GM18498 (cell line): ENCODE measurements at regions not wholly inside any gene's neighbourhood (a gene's known extent, or its start where the extent isn't known, plus 50 kb on each side); places are given as distances from the start of the nearest gene placed in this dataset.
A peak's percentile ranks its signal among the peaks of the same experiment; 100 is the strongest.

Source experiments
- ATAC-seq: cut with Tn5 transposase; IDR thresholded peaks from one replicate; pipeline ENCODE4 v1.9.1; 2021; ENCODE audit warnings: mild to moderate bottlenecking, moderate library complexity; ENCODE audit not compliant: unreplicated experiment

- ATAC-seq: no peak
Measured at GRCh38 chr18:55121397-55122170, 162.3 kb upstream of the CCDC68 start.

DNA sequence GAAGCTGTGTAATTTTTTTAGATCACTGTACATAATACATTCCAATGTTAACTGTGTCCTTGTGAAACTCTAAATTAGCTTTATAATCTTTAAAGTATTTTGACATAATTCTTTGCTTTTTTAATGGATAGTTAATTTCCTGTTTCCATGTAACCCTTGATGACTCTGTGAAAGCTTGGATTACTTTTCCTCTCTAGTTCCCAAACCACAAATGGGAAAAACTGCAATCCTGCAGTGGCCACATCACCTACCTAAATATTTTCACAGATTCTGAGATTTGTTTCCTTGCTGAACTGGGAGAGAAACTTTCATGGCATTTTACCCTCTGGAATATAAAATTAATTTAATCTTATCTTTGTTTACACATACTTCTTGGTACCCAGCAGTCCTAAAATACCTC is 161.6 kb upstream of the CCDC68 start:
- no peak for ATAC-seq

- ATAC-seq: no peak
Measured at GRCh38 chr18:55119434-55119833, 160.2 kb upstream of the CCDC68 start.

- no peak for ATAC-seq
Measured at GRCh38 chr18:55119016-55119415, 159.8 kb upstream of the CCDC68 start.

DNA sequence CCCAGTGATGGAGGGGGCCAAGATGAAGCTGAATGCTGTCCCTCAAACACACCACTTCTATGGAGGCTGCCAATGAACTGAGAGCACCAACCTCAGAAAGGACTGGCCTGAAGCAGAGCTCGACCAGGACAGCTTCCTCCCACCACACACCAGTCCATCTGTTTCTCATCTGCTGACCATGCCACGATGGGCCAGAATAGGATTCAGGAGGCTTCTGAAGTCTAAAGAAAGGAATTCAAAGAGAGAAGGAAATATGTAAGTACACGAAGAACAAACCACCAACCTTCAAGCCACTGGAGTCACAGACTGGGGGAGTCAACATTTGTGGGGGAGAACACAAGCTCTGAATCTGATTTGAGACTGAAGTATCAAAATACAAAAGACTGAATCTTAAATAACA is 157.6 kb upstream of the CCDC68 start:
- no peak for ATAC-seq

- no peak for ATAC-seq
Measured at GRCh38 chr18:55115606-55116005, 156.3 kb upstream of the CCDC68 start.

DNA sequence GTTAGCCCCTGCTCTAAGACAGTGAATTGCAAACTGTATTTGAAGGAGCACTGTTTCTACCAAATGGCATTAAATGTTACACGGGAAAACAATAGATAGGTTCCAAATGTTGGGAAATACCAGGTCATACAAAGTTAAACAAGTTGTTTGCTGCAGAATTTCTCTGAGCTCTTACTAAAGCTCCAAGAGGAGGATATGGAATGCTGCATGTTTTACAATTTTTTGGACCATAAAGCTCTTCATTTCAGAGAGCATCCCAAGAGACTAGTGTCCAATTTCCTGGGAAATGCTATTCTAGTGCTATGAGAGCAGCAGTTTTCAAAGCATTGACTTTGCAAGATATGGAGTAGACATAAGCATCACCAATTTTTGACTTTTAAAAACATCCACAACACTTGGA is 155.6 kb upstream of the CCDC68 start:
- no peak for ATAC-seq

DNA sequence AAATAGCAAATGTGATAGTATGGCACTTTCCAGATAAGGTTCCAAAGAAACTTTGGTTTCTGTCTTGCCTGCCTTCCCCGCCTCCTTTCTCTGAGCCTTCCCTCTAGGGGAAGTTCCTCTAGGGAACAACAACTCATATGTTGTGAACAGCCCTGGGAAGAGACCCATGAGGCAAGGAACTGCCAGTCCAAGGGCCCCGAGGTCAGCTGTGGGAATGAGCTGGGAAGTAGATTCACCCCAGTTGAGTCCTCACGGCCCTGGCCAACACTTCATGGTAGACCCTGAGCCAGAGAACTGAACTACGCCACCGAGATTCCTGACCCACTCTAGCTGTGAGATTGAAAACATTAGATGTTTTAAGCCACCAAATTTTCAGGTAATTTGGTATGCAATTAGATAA is 154.5 kb upstream of the CCDC68 start:
- ATAC-seq: no peak

- ATAC-seq: no peak
Measured at GRCh38 chr18:55111271-55111670, 152.0 kb upstream of the CCDC68 start.

- ATAC-seq: no peak
Measured at GRCh38 chr18:55110436-55110835, 151.2 kb upstream of the CCDC68 start.

GRCh38 chr18:55109818-55110414 is 150.7 kb upstream of the CCDC68 start:
- no peak for ATAC-seq

DNA sequence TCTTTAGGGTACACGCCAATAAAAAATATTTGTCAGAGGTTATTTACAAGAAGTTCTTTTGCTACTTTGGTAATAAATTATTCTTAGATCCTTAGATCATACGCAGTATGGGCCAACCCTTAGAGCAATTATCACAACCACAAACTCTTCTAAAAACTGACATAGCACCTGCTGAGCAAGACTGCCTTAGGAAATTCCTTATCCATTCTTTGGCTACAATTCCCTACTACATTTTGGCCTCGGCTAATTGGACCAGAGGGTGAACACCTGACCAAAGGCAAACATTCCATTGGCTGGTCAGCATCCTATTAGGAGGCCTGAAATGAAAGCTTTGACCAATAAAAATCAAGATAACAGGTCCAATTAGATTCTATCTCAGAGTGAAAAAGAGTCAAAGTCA is 147.6 kb upstream of the CCDC68 start:
- ATAC-seq: no peak

- ATAC-seq: no peak
Measured at GRCh38 chr18:55106466-55106865, 147.2 kb upstream of the CCDC68 start.

DNA sequence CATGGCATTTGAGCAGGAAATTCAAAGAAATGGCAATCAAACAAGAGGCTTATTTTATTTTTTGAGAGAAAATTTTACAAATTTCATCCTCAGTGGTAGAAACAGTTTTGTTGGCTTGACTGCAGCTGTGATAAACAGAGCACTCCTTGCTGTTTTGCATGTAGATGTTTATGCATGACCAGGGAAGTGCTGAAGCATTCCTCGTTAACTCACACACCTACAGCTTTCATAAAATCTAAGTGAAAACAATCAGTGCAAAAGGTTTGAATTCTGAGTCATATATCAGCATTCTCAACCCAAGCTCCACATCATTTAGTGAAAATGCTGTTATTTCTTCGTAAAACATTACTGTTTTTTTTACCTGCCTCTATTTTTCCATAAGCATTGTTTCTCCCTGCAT is 146.6 kb upstream of the CCDC68 start:
- ATAC-seq: no peak

GRCh38 chr18:55102958-55103456 is 143.7 kb upstream of the CCDC68 start:
- no peak for ATAC-seq

- no peak for ATAC-seq
Measured at GRCh38 chr18:55102501-55102900, 143.2 kb upstream of the CCDC68 start.

- ATAC-seq: no peak
Measured at GRCh38 chr18:55101458-55101824, 142.2 kb upstream of the CCDC68 start.

DNA sequence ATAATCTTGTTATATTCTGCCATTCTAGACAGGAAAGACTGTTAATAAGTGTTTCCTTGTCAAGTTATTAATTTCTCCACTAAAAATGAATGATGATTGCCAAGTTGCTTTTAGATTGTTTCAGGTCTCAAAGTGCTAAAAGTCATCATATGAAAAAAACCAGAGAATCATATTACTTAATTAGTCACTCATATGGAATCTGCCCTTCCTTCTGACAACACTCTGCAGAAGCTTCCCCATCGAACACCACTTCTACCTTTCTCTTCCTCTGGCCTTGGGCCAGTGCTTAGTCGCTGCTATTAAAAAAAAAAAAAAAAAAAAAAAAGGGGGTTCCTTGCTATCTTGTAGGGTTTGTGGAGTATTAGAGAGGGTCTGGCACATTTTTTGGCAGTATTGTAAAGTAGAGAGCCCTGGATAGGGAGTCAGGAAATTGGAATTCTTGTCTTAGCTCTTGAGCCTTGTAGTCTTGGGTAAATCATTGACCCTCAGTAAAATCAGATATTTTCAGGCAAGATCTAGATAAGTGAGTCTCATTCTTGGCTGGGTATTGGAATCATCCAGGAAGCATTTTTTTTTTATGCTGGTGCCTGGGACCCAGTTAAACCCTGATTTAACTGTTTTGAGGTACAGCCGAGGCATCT is 141.7 kb upstream of the CCDC68 start:
- ATAC-seq: no peak

GRCh38 chr18:55097456-55098170 is 138.4 kb upstream of the CCDC68 start:
- no peak for ATAC-seq

- peak; percentile 70 for ATAC-seq
Measured at GRCh38 chr18:55096263-55096951, 137.1 kb upstream of the CCDC68 start.

DNA sequence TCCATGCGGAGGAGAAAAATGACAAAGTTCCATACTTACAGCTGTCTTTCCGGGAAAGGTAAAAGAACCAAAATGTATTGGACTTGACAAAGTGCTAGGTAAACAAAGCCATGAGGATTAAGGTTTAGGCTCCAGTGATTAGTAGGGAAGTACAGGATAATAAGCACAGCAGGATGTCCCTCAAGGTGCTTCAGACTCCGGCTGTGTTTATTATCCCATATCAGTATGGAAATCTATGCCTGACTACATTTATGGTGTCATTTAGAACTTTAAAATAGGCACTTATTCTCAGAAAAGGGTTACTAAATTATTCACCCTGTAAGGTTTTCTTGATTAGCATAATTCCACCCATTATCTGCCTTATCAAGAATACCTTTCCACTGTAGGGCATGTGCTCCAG is 136.3 kb upstream of the CCDC68 start:
- no peak for ATAC-seq
